Neural progenitor cell (in vitro differentiated cells): ENCODE measurements at regions not wholly inside any gene's neighbourhood (a gene's known extent, or its start where the extent isn't known, plus 50 kb on each side); places are given as distances from the start of the nearest gene placed in this dataset.

Experiments used
- DNase-seq: peaks from one replicate; pipeline ENCODE4 v3.0.0-alpha.2; 2016; ENCODE audit warnings: low spot score
- H2AFZ ChIP-seq: fragments of 200-600 bp; sonication (generic); replicated peaks from 2 replicates; pipeline ENCODE4 v1.6.1; 2016; ENCODE audit warnings: antibody characterized with exemption
- H3F3A ChIP-seq: fragments of 200-600 bp; sonication (generic); 2 replicates; pipeline ENCODE4 v1.6.1; 2016; ENCODE audit warnings: antibody characterized with exemption, low read depth
- H3K27ac ChIP-seq: fragments of 200-600 bp; sonication (generic); 2 replicates; pipeline ENCODE4 v1.5.1; 2016; ENCODE audit warnings: mild to moderate bottlenecking
- H3K27me3 ChIP-seq: fragments of 200-600 bp; sonication (generic); 2 replicates; pipeline ENCODE4 v1.6.1; 2016; ENCODE audit warnings: mild to moderate bottlenecking, moderate library complexity
- H3K36me3 ChIP-seq: fragments of 200-600 bp; sonication (generic); 2 replicates; pipeline ENCODE4 v1.5.1; 2016
- H3K4me1 ChIP-seq: fragments of 200-600 bp; sonication (generic); 2 replicates; pipeline ENCODE4 v1.6.1; 2016; ENCODE audit warnings: mixed run types
- H3K4me2 ChIP-seq: fragments of 200-600 bp; sonication (generic); 2 replicates; pipeline ENCODE4 v1.6.1; 2016
- H3K4me3 ChIP-seq: fragments of 200-600 bp; sonication (generic); 2 replicates; pipeline ENCODE4 v1.5.1; 2016
- H3K79me2 ChIP-seq: fragments of 200-600 bp; sonication (generic); 2 replicates; pipeline ENCODE4 v1.6.1; 2016; ENCODE audit warnings: low read depth
- H3K9ac ChIP-seq: fragments of 200-600 bp; sonication (generic); 2 replicates; pipeline ENCODE4 v1.6.1; 2016
- H3K9me3 ChIP-seq: fragments of 200-600 bp; sonication (generic); 2 replicates; pipeline ENCODE4 v1.5.1; 2016; ENCODE audit warnings: low read depth
- H4K20me1 ChIP-seq: fragments of 200-600 bp; sonication (generic); 2 replicates; pipeline ENCODE4 v1.6.1; 2016; ENCODE audit warnings: low read depth
- H3K27ac Mint-ChIP-seq: 3 replicates; pipeline ENCODE4 v1.8.0; 2021; ENCODE audit warnings: mixed read lengths
- H3K27me3 Mint-ChIP-seq: 2 replicates; pipeline ENCODE4 v1.8.0; 2022; ENCODE audit warnings: low read depth, mild to moderate bottlenecking, inconsistent platforms, moderate library complexity, mixed read lengths; ENCODE audit not compliant: insufficient read depth
- H3K36me3 Mint-ChIP-seq: 3 replicates; pipeline ENCODE4 v1.8.0; 2021; ENCODE audit warnings: mixed read lengths
- H3K4me1 Mint-ChIP-seq: 3 replicates; pipeline ENCODE4 v1.8.0; 2021; ENCODE audit warnings: mixed read lengths
- H3K4me3 Mint-ChIP-seq: 3 replicates; pipeline ENCODE4 v1.8.0; 2021; ENCODE audit warnings: mild to moderate bottlenecking, moderate library complexity, mixed read lengths
- H3K9me3 Mint-ChIP-seq: 3 replicates; pipeline ENCODE4 v1.8.0; 2020; ENCODE audit warnings: mixed read lengths
- EZH2 ChIP-seq: fragments of 200-600 bp; sonication (generic); IDR thresholded peaks from 2 replicates; pipeline ENCODE4 v1.6.1; 2017; ENCODE audit warnings: antibody characterized with exemption, mild to moderate bottlenecking, moderate library complexity
- EZH2phosphoT487 ChIP-seq: fragments of 200-600 bp; sonication (generic); IDR thresholded peaks from 2 replicates; pipeline ENCODE4 v1.6.1; 2017; ENCODE audit warnings: antibody characterized with exemption
- TF ChIP-seq, protein P1 (sequence below): fragments of 200-600 bp; sonication (generic); IDR thresholded peaks from 2 replicates; pipeline ENCODE4 v1.5.1; 2017; ENCODE audit warnings: antibody characterized with exemption, mild to moderate bottlenecking

DNA sequence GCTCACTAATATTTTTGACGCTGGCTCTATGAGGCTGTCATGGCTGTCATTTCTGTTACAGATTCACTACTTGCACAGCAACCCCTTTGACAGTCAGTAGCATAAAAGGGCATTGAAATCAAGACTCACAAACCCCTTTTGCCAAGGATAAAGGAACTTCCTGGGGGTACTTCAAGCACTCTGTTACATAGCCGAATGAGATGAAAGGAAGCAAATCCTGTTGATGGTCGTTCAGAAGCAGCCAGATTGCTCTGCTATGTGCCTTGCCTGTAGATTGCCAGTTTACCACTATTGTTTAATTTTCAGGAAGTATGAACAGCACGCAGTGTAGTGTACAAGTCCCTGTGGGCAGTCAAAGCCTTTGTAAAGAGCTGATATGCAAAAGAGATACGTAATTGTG lies 296.2 kb downstream of the LRRIQ3 start:
- Mint-ChIP-seq H3K27me3 (peaks cover 2% of the 10 kb centered on the region), H3K4me3 (no peak overlapping the region), H3K4me1 (peaks cover 16% of the 10 kb centered on the region), H3K9me3 (no peaks in the 10 kb centered on the region), H3K27ac (peak overlapping the region; percentile 94), H3K36me3 (no peaks in the 10 kb centered on the region)
- peak; percentile 50 for DNase-seq
- no peaks in the 10 kb centered on the region for H3K27me3 ChIP-seq
- peaks cover 20% of the 10 kb centered on the region for H3K4me1 ChIP-seq
- no peak overlapping the region for H3K27ac ChIP-seq
- no peaks in the 10 kb centered on the region for H3K9me3 ChIP-seq
- peak overlapping the region; percentile 21 for H3K4me2 ChIP-seq
- no peak overlapping the region for H3K4me3 ChIP-seq
- H3K36me3 ChIP-seq: no peaks in the 10 kb centered on the region
- TF ChIP-seq, protein P1, sequence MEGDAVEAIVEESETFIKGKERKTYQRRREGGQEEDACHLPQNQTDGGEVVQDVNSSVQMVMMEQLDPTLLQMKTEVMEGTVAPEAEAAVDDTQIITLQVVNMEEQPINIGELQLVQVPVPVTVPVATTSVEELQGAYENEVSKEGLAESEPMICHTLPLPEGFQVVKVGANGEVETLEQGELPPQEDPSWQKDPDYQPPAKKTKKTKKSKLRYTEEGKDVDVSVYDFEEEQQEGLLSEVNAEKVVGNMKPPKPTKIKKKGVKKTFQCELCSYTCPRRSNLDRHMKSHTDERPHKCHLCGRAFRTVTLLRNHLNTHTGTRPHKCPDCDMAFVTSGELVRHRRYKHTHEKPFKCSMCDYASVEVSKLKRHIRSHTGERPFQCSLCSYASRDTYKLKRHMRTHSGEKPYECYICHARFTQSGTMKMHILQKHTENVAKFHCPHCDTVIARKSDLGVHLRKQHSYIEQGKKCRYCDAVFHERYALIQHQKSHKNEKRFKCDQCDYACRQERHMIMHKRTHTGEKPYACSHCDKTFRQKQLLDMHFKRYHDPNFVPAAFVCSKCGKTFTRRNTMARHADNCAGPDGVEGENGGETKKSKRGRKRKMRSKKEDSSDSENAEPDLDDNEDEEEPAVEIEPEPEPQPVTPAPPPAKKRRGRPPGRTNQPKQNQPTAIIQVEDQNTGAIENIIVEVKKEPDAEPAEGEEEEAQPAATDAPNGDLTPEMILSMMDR: no peak
- TF ChIP-seq EZH2: no peak
- no peak for TF ChIP-seq EZH2phosphoT487
- no peak overlapping the region for H3K9ac ChIP-seq
- H2AFZ ChIP-seq: no peak overlapping the region
- no peaks in the 10 kb centered on the region for H4K20me1 ChIP-seq
- no peaks in the 10 kb centered on the region for H3K79me2 ChIP-seq
- peaks cover 4% of the 10 kb centered on the region for H3F3A ChIP-seq

DNA sequence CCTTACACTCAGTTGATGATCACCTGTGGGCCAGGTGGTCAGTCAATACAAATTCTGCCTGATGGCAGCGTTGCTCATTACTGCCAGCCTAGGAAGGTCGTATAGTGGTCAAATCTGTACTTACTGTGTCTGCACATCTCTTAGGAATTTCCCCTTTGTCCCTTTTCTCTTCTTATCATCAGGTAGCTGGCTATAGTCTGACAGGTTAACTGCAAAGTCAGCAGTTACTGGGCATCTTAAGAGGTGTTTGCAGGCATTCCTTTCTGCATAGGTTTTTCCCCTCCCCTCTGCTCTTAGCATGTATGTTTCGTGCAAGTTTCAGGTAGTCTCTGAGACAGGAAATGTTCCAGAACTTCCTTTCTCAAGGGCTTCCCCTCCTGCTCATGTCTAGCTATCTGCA lies 298.7 kb downstream of the LRRIQ3 start:
- H3K4me1 Mint-ChIP-seq: peaks cover 16% of the 10 kb centered on the region
- no peaks in the 10 kb centered on the region for H3K9me3 ChIP-seq
- no peak overlapping the region for H2AFZ ChIP-seq
- no peak overlapping the region for H3K4me3 Mint-ChIP-seq
- H3K27ac Mint-ChIP-seq: no peak overlapping the region
- no peak for DNase-seq
- TF ChIP-seq, protein P1: no peak
- TF ChIP-seq EZH2 (no peak), EZH2phosphoT487 (no peak)
- H3K27me3 ChIP-seq: no peaks in the 10 kb centered on the region
- H3K9me3 Mint-ChIP-seq: no peaks in the 10 kb centered on the region
- no peak overlapping the region for H3K4me3 ChIP-seq
- peaks cover 20% of the 10 kb centered on the region for H3K4me1 ChIP-seq
- no peak overlapping the region for H3K4me2 ChIP-seq
- H3K36me3 Mint-ChIP-seq: no peaks in the 10 kb centered on the region
- H3K27ac ChIP-seq: no peak overlapping the region
- H3F3A ChIP-seq: peaks cover 4% of the 10 kb centered on the region
- H3K27me3 Mint-ChIP-seq: no peaks in the 10 kb centered on the region
- no peaks in the 10 kb centered on the region for H3K36me3 ChIP-seq
- H3K79me2 ChIP-seq: no peaks in the 10 kb centered on the region
- H3K9ac ChIP-seq: no peak overlapping the region
- no peaks in the 10 kb centered on the region for H4K20me1 ChIP-seq

DNA sequence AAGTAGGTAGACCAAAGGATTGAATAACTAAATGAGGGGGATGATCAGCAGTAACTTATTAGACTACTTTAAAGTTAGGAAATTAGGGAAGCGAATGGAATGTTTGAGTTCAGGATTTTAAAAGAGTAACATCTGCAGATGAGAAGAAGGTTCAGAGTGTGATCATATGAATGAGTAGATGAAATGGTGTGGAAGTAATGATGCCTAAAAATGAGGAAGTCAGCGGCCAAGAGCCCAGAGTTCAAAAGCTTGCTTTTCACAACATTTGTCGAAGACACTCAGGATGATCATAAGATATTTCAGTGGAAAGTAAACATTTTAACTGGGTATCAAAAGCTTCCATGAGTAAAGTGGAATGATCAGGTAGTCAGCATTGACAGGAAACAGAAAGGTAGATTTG lies 299.4 kb downstream of the LRRIQ3 start:
- Histone ChIP-seq H3K27ac (no peak overlapping the region), H3K9me3 (no peaks in the 10 kb centered on the region), H3F3A (peaks cover 4% of the 10 kb centered on the region), H3K36me3 (no peaks in the 10 kb centered on the region), H3K4me2 (no peak overlapping the region), H3K4me3 (no peak overlapping the region), H3K79me2 (no peaks in the 10 kb centered on the region), H3K9ac (no peak overlapping the region), H4K20me1 (no peaks in the 10 kb centered on the region), H3K4me1 (peaks cover 20% of the 10 kb centered on the region), H3K27me3 (no peaks in the 10 kb centered on the region), H2AFZ (peak overlapping the region; percentile 27)
- TF ChIP-seq EZH2: no peak
- TF ChIP-seq, protein P1: no peak
- no peak for TF ChIP-seq EZH2phosphoT487
- Mint-ChIP-seq H3K4me1 (peaks cover 16% of the 10 kb centered on the region), H3K27ac (no peak overlapping the region), H3K4me3 (no peak overlapping the region), H3K36me3 (no peaks in the 10 kb centered on the region), H3K27me3 (no peaks in the 10 kb centered on the region), H3K9me3 (no peaks in the 10 kb centered on the region)
- no peak for DNase-seq
